Caco-2 (cell line): ENCODE measurements at regions not wholly inside any gene's neighbourhood (a gene's known extent, or its start where the extent isn't known, plus 50 kb on each side); places are given as distances from the start of the nearest gene placed in this dataset.
"Not testable (repeated sequence)": the region's sequence is repeated elsewhere in the genome, so short reads cannot be mapped to it uniquely, and the experiment has no call there.

Experiments used
- BruUV-seq: library from RNA; stranded (reverse); fragments of 400-500 nt; replicated peaks from 2 replicates; lab custom pipeline; 2021; lab: Mats Ljungman, UMichigan
- CTCF ChIA-PET: fragments of 300-600 bp; sonication (Branson Sonifier 250); formaldehyde crosslinking; loops from one replicate; lab custom pipeline; 2022; ENCODE audit warnings: antibody characterized with exemption; lab: Charles Lee
- POLR2A ChIA-PET: fragments of 300-600 bp; sonication (Branson Sonifier 250); formaldehyde crosslinking; loops from one replicate; lab custom pipeline; 2022; ENCODE audit warnings: antibody characterized with exemption; lab: Charles Lee
- DNase-seq, 2 experiments: peaks; one replicate each; pipeline versions ENCODE4 v3.0.0 to v3.0.0-alpha.2; 2020 to 2022
- H3K27me3 ChIP-seq: replicated peaks from 2 replicates; pipeline ENCODE4 v1.6.0; 2011; ENCODE audit warnings: low read length; ENCODE audit not compliant: control insufficient read depth, insufficient read depth
- H3K36me3 ChIP-seq: 2 replicates; pipeline ENCODE4 v1.5.1; 2011; ENCODE audit warnings: low read length; ENCODE audit not compliant: control insufficient read depth, insufficient read depth
- H3K4me1 ChIP-seq: fragments of 250-450 bp; sonication (Bioruptor Pico); 2 replicates; pipeline ENCODE4 v1.5.1; 2020; ENCODE audit warnings: mild to moderate bottlenecking
- H3K4me3 ChIP-seq: 2 replicates; pipeline ENCODE4 v1.5.1; 2011; ENCODE audit warnings: low read depth, mild to moderate bottlenecking, control low read depth, low read length
- H3K9me3 ChIP-seq: fragments of 250-450 bp; sonication (Bioruptor Pico); 2 replicates; pipeline ENCODE4 v1.5.1; 2020; ENCODE audit warnings: mild to moderate bottlenecking, moderate library complexity
- H3K27ac Mint-ChIP-seq: one replicate; pipeline ENCODE4 v1.8.0; 2022; ENCODE audit warnings: mixed read lengths; ENCODE audit not compliant: unreplicated experiment
- H3K27me3 Mint-ChIP-seq: one replicate; pipeline ENCODE4 v1.8.0; 2022; ENCODE audit warnings: mixed read lengths; ENCODE audit not compliant: insufficient read depth, unreplicated experiment
- H3K36me3 Mint-ChIP-seq: one replicate; pipeline ENCODE4 v1.8.0; 2022; ENCODE audit warnings: mild to moderate bottlenecking, mixed read lengths; ENCODE audit not compliant: insufficient read depth, unreplicated experiment
- H3K4me1 Mint-ChIP-seq: one replicate; pipeline ENCODE4 v1.8.0; 2022; ENCODE audit warnings: low read depth, mixed read lengths; ENCODE audit not compliant: unreplicated experiment
- H3K4me3 Mint-ChIP-seq: one replicate; pipeline ENCODE4 v1.8.0; 2022; ENCODE audit warnings: mild to moderate bottlenecking, moderate library complexity, mixed read lengths; ENCODE audit not compliant: unreplicated experiment
- H3K9me3 Mint-ChIP-seq: one replicate; pipeline ENCODE4 v1.8.0; 2022; ENCODE audit warnings: mixed read lengths; ENCODE audit not compliant: unreplicated experiment
- intact Hi-C: fragments of 100-400 bp; cut with micrococcal nuclease; formaldehyde crosslinking; loops from one replicate; pipeline ENCODE4 v1.10.0; 2022; ENCODE audit not compliant: unreplicated experiment
- TF ChIP-seq, protein P1 (sequence below), 2 experiments: fragments of 200-600 bp in 1 of 2; IDR thresholded peaks; 1 replicate in 1 of 2; 2 replicates in 1 of 2; pipeline versions ENCODE4 v1.5.1 to v1.8.0; 2011 to 2022; ENCODE audit warnings: antibody characterized with exemption in 1 of 2, control low read depth in 1 of 2, inconsistent platforms in 1 of 2, low read depth in 1 of 2, low read length in 1 of 2, mild to moderate bottlenecking in 1 of 2, moderate library complexity in 1 of 2; ENCODE audit not compliant: insufficient read depth in 1 of 2, severe bottlenecking in 1 of 2, unreplicated experiment in 1 of 2

- Mint-ChIP-seq H3K27me3 (no peaks in the 10 kb centered on the region), H3K9me3 (peaks cover 49% of the 10 kb centered on the region), H3K27ac (no peak overlapping the region), H3K4me3 (no peak overlapping the region), H3K36me3 (no peaks in the 10 kb centered on the region), H3K4me1 (no peaks in the 10 kb centered on the region)
- ChIA-PET POLR2A (no interaction called here), CTCF (no interaction called here)
- TF ChIP-seq, protein P1, sequence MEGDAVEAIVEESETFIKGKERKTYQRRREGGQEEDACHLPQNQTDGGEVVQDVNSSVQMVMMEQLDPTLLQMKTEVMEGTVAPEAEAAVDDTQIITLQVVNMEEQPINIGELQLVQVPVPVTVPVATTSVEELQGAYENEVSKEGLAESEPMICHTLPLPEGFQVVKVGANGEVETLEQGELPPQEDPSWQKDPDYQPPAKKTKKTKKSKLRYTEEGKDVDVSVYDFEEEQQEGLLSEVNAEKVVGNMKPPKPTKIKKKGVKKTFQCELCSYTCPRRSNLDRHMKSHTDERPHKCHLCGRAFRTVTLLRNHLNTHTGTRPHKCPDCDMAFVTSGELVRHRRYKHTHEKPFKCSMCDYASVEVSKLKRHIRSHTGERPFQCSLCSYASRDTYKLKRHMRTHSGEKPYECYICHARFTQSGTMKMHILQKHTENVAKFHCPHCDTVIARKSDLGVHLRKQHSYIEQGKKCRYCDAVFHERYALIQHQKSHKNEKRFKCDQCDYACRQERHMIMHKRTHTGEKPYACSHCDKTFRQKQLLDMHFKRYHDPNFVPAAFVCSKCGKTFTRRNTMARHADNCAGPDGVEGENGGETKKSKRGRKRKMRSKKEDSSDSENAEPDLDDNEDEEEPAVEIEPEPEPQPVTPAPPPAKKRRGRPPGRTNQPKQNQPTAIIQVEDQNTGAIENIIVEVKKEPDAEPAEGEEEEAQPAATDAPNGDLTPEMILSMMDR (IDR thresholded peaks at IDR 0.05; ENCODE audit: insufficient read depth in 1 of 2, low read depth in 1 of 2, low read length in 1 of 2, severe bottlenecking in 1 of 2, unreplicated experiment in 1 of 2): no peak
- H3K27me3 ChIP-seq: no peaks in the 10 kb centered on the region
- no peaks in the 10 kb centered on the region; the same call in 1 of the 2 replicates for H3K4me1 ChIP-seq
- no TSS peak for BruUV-seq
- H3K9me3 ChIP-seq: peaks cover 7% of the 10 kb centered on the region
- intact Hi-C loops: no loop called here
- no peak for DNase-seq
- H3K36me3 ChIP-seq: no peaks in the 10 kb centered on the region
- H3K4me3 ChIP-seq: no peak overlapping the region
Observed at GRCh38 chr6:2324166-2324953, 79.0 kb upstream of the GMDS start.

GRCh38 chr6:2317498-2317897 is 72.1 kb upstream of the GMDS start:
- H3K4me3 Mint-ChIP-seq, H3K4me1 ChIP-seq, BruUV-seq, intact Hi-C loops, H3K27me3 ChIP-seq, H3K4me3 ChIP-seq, H3K27ac Mint-ChIP-seq, H3K9me3 Mint-ChIP-seq, POLR2A ChIA-PET, H3K4me1 Mint-ChIP-seq, H3K36me3 ChIP-seq, DNase-seq, H3K9me3 ChIP-seq, CTCF ChIA-PET, H3K27me3 Mint-ChIP-seq, H3K36me3 Mint-ChIP-seq: not testable (repeated sequence)

DNA sequence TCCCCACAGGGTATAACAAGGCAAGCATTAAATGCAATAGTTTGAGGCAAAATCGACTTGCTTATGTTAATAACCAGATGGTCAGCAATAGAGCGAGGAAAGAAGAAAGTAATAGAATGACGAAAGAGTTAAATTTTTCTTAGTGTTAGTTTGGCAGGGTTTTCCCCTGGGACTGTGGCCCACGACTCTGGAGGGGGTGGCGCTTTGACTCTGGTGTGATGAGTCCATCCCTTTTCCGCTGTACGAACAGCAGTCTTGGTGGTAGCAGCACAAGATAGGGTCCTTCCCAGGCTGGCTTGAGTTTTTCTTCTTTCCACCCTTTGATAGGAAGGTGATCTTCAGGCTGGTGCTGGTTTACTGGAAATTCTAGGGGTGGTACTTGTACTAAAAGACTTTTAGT is 69.2 kb upstream of the GMDS start:
- CTCF ChIA-PET: no interaction called here
- H3K36me3 Mint-ChIP-seq: no peaks in the 10 kb centered on the region
- no peaks in the 10 kb centered on the region for H3K4me1 Mint-ChIP-seq
- H3K4me1 ChIP-seq: no peaks in the 10 kb centered on the region
- H3K27ac Mint-ChIP-seq: no peak overlapping the region
- H3K4me3 ChIP-seq: no peak overlapping the region
- TF ChIP-seq, protein P1 (IDR thresholded peaks at IDR 0.05; ENCODE audit: insufficient read depth in 1 of 2, low read depth in 1 of 2, low read length in 1 of 2, severe bottlenecking in 1 of 2, unreplicated experiment in 1 of 2): no peak
- H3K27me3 Mint-ChIP-seq: no peaks in the 10 kb centered on the region
- BruUV-seq: no TSS peak
- no peaks in the 10 kb centered on the region for H3K9me3 ChIP-seq
- no peak overlapping the region for H3K4me3 Mint-ChIP-seq
- no peaks in the 10 kb centered on the region for H3K27me3 ChIP-seq
- POLR2A ChIA-PET: no interaction called here
- DNase-seq: no peak
- no peaks in the 10 kb centered on the region for H3K36me3 ChIP-seq
- intact Hi-C loops: no loop called here
- peaks cover 8% of the 10 kb centered on the region for H3K9me3 Mint-ChIP-seq
